Astrocyte of the spinal cord (primary cell): ENCODE measurements at regions not wholly inside any gene's neighbourhood (a gene's known extent, or its start where the extent isn't known, plus 50 kb on each side); places are given as distances from the start of the nearest gene placed in this dataset.

ENCODE experiments used
- DNase-seq: peaks from one replicate; pipeline ENCODE4 v3.0.0; 2011; ENCODE audit warnings: low read depth, low spot score
- H3K4me3 ChIP-seq: 2 replicates; pipeline ENCODE4 v1.5.1; 2011; ENCODE audit warnings: low read depth, mild to moderate bottlenecking, low read length, moderate library complexity
- in situ Hi-C: cut with HindIII; loops from 2 replicates; pipeline ENCODE4 v1.10.0; 2017; ENCODE audit warnings: low sequenced_read_pairs
- TF ChIP-seq, protein P1 (sequence below): IDR thresholded peaks from 2 replicates; pipeline ENCODE4 v1.5.1; 2012; ENCODE audit warnings: low read depth, mild to moderate bottlenecking, low read length, inconsistent platforms

DNA sequence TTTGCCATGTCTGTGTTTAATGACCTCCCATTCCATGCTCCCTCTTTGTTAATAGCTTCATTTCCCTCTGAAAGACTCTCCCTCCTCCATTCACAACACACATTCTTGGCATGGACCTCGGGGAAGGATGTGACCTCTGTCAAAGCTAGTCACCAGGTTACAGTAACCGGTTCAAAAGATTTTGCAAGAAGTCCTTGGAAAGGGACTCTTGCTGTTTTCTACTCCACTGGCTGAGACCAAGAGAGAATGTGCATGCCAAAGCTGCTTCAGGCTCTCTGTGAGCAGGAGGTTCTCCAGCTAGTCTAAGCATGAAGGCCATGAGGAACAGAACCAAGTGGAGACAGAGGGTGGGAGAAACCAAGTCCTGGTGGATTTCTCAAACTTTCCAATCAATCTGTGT, 732.6 kb downstream of the CCSER2 start:
- in situ Hi-C loops: no loop called here
- TF ChIP-seq, protein P1, sequence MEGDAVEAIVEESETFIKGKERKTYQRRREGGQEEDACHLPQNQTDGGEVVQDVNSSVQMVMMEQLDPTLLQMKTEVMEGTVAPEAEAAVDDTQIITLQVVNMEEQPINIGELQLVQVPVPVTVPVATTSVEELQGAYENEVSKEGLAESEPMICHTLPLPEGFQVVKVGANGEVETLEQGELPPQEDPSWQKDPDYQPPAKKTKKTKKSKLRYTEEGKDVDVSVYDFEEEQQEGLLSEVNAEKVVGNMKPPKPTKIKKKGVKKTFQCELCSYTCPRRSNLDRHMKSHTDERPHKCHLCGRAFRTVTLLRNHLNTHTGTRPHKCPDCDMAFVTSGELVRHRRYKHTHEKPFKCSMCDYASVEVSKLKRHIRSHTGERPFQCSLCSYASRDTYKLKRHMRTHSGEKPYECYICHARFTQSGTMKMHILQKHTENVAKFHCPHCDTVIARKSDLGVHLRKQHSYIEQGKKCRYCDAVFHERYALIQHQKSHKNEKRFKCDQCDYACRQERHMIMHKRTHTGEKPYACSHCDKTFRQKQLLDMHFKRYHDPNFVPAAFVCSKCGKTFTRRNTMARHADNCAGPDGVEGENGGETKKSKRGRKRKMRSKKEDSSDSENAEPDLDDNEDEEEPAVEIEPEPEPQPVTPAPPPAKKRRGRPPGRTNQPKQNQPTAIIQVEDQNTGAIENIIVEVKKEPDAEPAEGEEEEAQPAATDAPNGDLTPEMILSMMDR: no peak
- no peak overlapping the region for H3K4me3 ChIP-seq
- no peak for DNase-seq

DNA sequence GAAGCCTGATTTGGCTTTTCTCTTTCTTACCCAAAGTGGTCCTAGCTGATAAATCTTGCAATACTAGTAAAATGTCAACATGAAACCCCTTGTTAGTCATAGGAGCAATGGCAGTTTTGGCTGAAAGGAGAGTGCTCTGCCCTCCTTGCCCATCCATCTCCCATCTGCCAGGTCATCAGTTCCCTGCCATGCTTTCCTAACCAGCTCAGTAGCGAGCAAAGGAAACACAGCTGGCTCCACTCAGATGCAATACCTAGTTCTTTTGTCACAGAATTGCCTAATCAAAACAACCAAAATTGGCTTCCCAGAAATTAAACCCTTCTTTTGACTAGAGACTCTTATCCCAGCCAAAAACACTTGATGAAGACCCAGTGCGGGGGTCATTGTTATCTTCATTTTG, 733.0 kb downstream of the CCSER2 start:
- TF ChIP-seq, protein P1: no peak
- no peak for DNase-seq
- in situ Hi-C loops: no loop called here
- H3K4me3 ChIP-seq: no peak overlapping the region

DNA sequence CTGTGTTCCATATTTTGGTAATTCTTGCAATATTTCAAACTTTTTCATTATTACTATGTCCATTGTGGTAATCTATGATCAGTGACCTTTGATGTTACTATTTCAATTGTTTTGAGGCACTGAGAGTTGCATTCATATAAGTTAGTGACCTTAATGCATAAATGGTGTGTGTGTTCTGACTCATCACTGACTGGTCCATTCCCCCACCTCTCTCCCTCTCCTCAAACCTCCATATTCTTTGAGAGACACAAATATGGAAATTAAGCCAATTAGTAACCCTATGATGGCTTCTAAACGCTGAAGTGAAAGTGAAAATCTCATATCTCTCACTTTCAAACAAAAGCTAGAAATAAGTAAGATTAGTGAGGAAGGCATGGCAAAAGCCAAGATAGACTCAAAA, 739.6 kb downstream of the CCSER2 start:
- no peak overlapping the region for H3K4me3 ChIP-seq
- DNase-seq: no peak
- TF ChIP-seq, protein P1: no peak
- in situ Hi-C loops: no loop called here

DNA sequence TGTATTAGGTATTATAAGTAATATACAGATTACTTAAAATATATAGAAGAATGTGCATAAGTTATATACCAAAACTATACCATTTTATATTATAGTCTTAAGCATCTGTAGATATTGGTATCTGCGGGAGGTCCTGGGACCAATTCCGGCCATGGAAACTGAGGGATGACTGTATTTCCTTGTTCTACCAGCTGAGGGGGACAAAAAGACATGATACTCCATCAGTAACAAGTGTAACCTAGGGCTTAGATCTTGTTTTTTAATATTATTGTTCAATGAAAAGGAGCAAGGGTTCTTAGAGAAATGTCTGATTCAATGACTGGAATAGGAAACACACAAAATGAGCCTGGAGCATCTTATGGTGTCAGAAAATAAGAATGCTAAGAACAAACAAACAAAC, 752.5 kb downstream of the CCSER2 start:
- H3K4me3 ChIP-seq: no peak overlapping the region
- TF ChIP-seq, protein P1: no peak
- in situ Hi-C loops: no loop called here
- DNase-seq: no peak

DNA sequence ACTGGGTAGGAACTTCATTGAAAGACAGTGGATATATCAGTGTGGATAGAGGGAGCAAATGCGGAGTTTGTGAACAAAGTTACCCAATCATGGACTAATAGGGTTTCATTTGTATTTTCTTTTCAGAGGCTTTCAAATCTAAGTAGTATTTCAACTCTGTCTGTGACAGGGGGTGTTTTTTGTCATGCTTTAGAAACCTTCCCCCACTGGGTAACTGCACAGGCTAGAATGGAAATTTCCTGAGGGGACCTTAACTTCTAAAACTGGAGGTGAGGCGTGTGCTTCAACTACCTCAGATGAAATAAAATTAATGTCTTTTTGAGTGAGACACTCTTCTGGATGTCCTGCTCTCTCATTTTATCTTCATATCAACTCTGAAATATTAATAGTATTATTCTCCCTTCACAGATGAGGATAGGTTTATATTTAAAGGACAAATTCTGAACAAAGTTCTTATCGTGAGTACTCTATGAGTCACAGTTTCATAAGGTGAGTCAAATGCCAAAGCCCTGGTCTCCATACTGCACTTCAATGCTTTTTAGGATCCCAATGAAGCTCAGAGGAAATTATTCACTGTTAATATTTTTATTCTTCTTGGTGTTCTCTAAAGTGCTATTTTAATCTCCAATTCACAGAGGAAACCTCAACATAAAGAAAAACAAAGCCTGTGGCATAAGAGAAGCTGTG, 770.6 kb downstream of the CCSER2 start:
- TF ChIP-seq, protein P1: no peak
- in situ Hi-C loops: no loop called here
- peak; percentile 6 for DNase-seq
- no peak overlapping the region for H3K4me3 ChIP-seq

DNA sequence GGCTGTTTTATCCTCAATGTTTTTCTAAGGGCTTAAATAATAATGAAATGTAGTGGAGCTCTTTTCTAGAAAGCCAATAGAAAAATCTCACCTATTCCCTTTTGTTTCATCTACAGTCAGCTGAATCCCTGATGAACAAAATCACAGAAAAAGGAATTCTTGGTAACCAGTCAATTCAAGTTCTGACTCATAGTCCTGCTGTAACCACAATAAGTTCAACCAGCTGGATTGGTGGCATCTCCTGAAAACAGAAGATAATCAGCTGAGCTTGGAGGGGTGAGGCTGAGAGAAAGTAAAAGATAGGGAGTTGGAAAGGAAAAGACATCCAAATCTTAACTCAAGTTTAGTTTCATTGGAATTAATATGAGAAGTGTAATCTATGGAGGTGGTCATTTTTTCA, 772.1 kb downstream of the CCSER2 start:
- DNase-seq: peak; percentile 31
- H3K4me3 ChIP-seq: no peak overlapping the region
- in situ Hi-C loops: no loop called here
- TF ChIP-seq, protein P1: no peak
